ENCODE measurements at regions not wholly inside any gene's neighbourhood (a gene's known extent, or its start where the extent isn't known, plus 50 kb on each side); places are given as distances from the start of the nearest gene placed in this dataset.

DNA sequence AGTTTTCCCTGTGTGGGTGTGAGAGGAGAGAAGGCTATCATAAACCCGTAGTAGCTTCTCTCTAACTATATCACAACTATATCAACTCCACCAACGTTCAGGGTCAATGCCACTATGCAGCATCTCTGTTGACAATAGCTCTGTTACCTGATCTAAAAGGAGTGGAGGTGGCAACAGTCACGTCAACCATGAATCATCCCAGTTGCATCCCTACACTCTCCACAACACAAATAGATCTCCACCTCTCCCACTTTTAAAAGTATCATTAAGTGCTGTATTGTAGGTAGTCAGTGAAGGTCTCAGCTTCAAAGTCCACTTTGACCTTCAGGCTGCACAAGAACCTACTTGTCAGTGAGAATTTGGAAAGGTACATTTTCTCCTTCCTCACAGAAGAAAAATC, 600.5 kb upstream of the GRIA3 start:
- TF ChIP-seq, protein P1, sequence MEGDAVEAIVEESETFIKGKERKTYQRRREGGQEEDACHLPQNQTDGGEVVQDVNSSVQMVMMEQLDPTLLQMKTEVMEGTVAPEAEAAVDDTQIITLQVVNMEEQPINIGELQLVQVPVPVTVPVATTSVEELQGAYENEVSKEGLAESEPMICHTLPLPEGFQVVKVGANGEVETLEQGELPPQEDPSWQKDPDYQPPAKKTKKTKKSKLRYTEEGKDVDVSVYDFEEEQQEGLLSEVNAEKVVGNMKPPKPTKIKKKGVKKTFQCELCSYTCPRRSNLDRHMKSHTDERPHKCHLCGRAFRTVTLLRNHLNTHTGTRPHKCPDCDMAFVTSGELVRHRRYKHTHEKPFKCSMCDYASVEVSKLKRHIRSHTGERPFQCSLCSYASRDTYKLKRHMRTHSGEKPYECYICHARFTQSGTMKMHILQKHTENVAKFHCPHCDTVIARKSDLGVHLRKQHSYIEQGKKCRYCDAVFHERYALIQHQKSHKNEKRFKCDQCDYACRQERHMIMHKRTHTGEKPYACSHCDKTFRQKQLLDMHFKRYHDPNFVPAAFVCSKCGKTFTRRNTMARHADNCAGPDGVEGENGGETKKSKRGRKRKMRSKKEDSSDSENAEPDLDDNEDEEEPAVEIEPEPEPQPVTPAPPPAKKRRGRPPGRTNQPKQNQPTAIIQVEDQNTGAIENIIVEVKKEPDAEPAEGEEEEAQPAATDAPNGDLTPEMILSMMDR (conservative IDR thresholded peaks at IDR 0.05), result no peak

DNA sequence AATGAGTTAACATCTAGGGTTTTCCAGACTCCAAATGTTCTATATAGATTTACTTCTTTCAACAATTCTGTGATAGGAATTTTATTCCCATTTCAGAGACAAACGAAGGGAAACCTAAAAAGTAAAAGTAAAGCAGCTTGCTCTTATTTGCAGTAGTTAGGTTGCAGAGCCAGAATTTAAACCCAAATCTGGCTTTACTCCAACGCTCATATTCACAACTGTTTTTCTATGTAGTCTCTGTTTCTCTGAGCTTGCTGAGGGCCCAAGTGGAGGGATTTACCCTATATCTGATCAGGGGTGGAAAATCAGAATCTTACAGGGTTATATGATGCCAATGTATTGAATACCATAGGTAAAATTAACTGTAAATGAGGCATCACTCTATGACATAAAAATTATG, 599.1 kb upstream of the GRIA3 start:
- TF ChIP-seq, protein P1 (conservative IDR thresholded peaks at IDR 0.05), result no peak
- H3K27ac ChIP-seq, result no peak overlapping the region

More for the DNA sequence above, 600.5 kb upstream of the GRIA3 start:
- no peak overlapping the region for H3K27ac ChIP-seq

DNA sequence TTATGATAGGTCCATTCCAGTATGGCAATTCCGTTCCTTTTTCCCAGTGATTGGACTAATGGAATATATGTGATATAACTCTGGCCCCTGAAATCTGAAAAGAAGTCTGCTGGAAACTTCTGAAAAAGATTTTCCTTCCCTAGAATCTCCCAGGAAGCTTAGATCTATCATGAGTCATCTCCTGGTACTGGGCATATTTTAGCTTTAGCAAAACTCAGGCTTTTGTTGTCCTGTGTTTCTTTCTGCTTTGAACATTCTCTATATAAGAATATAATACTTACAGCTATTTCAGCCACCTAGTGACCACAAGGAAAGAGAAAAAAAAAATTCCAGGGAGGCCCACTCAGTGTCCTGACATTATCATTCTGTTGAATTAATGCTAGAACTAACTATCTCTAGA, 597.2 kb upstream of the GRIA3 start:
- TF ChIP-seq, protein P1 (conservative IDR thresholded peaks at IDR 0.05), result no peak

DNA sequence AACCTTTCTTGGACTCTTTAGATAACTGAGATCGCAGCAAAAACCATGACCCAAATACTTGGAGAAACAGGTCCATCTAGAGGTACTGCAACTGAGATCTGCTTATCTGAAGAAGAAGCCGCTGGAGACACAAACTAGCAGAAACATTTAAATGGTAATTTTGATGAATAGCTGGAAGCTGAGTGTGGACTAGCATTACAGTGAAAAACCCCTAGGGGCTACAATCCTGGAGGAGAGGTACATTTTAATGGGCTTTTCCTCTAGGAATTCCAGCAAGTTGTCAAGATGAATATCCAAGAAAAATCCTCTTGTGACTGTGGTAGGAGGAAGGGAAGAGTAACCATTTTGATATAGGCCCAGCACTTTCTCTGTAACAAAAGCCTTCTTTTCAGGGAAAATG, 592.5 kb upstream of the GRIA3 start:
- TF ChIP-seq, protein P1 (conservative IDR thresholded peaks at IDR 0.05), result no peak
- H3K27ac ChIP-seq, result no peak overlapping the region

More for the DNA sequence above, 597.2 kb upstream of the GRIA3 start:
- H3K27ac ChIP-seq, result no peak overlapping the region

DNA sequence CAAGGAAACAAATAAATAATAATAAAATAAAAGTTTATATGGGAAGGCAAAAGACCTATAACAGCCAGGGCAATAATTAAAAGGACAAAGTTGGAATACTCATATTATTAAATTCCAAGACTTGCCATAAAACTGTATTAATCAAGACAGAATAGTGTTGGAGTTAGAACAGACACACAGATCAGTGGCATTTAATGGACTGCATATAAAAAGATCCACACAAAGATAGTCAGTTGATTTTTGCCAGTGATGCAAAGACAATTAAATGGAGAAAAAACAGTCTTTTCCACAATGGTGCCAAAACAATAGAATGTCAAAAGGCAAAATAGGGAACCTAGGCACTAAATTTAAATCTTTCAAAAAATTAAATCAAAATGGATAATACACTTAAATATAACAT, 587.1 kb upstream of the GRIA3 start:
- TF ChIP-seq, protein P1 (conservative IDR thresholded peaks at IDR 0.05), result no peak
- no peak overlapping the region for H3K27ac ChIP-seq

DNA sequence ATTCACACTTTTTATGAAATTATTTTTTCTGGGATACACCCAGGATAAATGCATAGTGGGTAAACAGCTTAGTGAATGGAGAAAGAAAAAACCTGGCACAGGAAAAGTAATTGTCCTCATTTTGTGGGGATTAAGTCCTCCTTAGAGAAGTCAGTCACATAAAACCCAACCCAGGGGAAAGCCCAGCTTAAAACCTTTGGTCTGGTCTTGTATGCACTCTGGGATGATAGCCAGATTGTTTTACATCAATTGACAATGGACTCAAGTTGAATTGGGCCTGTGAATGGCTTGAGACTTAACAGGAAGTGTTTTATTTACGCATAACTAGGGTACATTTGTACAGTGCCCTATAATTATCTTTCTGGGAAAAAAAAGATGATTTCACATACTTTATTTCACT, 561.3 kb upstream of the GRIA3 start:
- TF ChIP-seq, protein P1 (conservative IDR thresholded peaks at IDR 0.05), result no peak

DNA sequence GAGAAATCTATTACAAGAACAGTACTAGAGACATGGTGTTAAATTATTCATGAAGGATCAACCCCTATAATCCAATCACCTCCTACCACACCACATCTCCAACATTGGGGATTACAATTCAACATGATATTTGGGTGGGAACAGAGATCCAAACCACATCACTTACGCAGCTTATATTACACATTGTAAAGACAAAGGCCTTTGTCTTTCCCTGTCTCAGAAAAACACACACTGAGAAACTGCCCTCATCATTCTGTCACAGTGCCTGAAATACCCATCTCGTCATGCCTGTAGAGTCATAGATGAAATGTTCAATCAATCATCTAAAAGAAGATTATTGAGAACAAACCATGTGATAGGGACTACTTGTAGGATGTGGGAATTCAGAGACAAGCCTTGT, 558.8 kb upstream of the GRIA3 start:
- TF ChIP-seq, protein P1 (conservative IDR thresholded peaks at IDR 0.05), result no peak
- no peak overlapping the region for H3K27ac ChIP-seq

More for the DNA sequence above, 561.3 kb upstream of the GRIA3 start:
- H3K27ac ChIP-seq, result no peak overlapping the region

DNA sequence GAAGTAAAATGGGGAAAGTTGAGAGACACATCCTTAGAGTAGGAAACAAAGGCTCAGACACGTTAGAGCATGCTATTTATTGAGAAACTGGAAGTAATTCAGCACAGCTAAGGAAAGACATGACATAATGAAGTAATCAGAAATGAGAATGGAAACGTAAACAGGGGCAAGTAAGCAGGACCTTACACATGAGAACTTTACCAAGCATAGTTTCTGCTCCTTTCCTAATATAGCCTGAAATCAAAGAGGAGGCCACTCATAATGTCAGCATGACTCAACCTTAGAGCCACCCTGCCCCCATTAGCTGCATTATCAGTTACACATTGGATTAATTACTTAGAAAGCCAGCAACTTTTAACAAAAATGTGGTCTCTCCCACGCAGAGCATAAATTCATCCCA, 558.3 kb upstream of the GRIA3 start:
- no peak overlapping the region for H3K27ac ChIP-seq
- TF ChIP-seq, protein P1 (conservative IDR thresholded peaks at IDR 0.05), result no peak
